Activated naive CD8-positive, alpha-beta T cell treated with anti-CD3 and anti-CD28 coated beads, Interleukin-2, amount 10 ng/mL, durations not matched to agents 7 days and 5 days (primary cell): ENCODE measurements at regions not wholly inside any gene's neighbourhood (a gene's known extent, or its start where the extent isn't known, plus 50 kb on each side); places are given as distances from the start of the nearest gene placed in this dataset.
"Not testable (repeated sequence)": the region's sequence is repeated elsewhere in the genome, so short reads cannot be mapped to it uniquely, and the experiment has no call there.

Experiments
- ATAC-seq: fragments of 150-1000 bp; cut with Tn5 transposase; one replicate; pipeline ENCODE4 v1.10.0; 2021; ENCODE audit warnings: low read depth, moderate library complexity
- POLR2A ChIA-PET: fragments of 350-600 bp; sonication (Branson Sonifier 250); formaldehyde crosslinking; loops from one replicate; lab custom pipeline; 2021; ENCODE audit warnings: antibody characterized with exemption; lab: Charles Lee
- DNase-seq: peaks from one replicate; pipeline ENCODE4 v3.0.0; 2021
- H3K27ac Mint-ChIP-seq: one replicate; pipeline ENCODE4 v1.8.0; 2022; ENCODE audit warnings: mild to moderate bottlenecking, mixed read lengths
- H3K27me3 Mint-ChIP-seq: one replicate; pipeline ENCODE4 v1.8.0; 2022; ENCODE audit warnings: mild to moderate bottlenecking, moderate library complexity, mixed read lengths
- H3K36me3 Mint-ChIP-seq: one replicate; pipeline ENCODE4 v1.8.0; 2021; ENCODE audit warnings: mild to moderate bottlenecking, mixed read lengths
- H3K4me1 Mint-ChIP-seq: one replicate; pipeline ENCODE4 v1.8.0; 2021; ENCODE audit warnings: mixed read lengths
- H3K4me3 Mint-ChIP-seq: one replicate; pipeline ENCODE4 v1.8.0; 2022; ENCODE audit warnings: mild to moderate bottlenecking, moderate library complexity, mixed read lengths
- H3K9me3 Mint-ChIP-seq: one replicate; pipeline ENCODE4 v1.8.0; 2021; ENCODE audit warnings: mixed read lengths

- Mint-ChIP-seq H3K36me3 (no peaks in the 10 kb centered on the region), H3K9me3 (peaks cover 1% of the 10 kb centered on the region), H3K27me3 (peaks cover 10% of the 10 kb centered on the region), H3K27ac (no peak overlapping the region), H3K4me3 (no peak overlapping the region), H3K4me1 (peaks cover 4% of the 10 kb centered on the region)
- no peak for DNase-seq
- no peak for ATAC-seq
- POLR2A ChIA-PET, result no interaction called here
Measured at GRCh38 chr5:142235870-142236672, 88.8 kb downstream of the SPRY4 start.

GRCh38 chr5:142235050-142235797, 89.6 kb downstream of the SPRY4 start:
- H3K9me3 Mint-ChIP-seq, result peaks cover 1% of the 10 kb centered on the region
- POLR2A ChIA-PET, result no interaction called here
- DNase-seq, result no peak
- H3K4me1 Mint-ChIP-seq, result peaks cover 4% of the 10 kb centered on the region
- ATAC-seq, result no peak
- H3K36me3 Mint-ChIP-seq, result no peaks in the 10 kb centered on the region
- no peak overlapping the region for H3K4me3 Mint-ChIP-seq
- peaks cover 10% of the 10 kb centered on the region for H3K27me3 Mint-ChIP-seq
- no peak overlapping the region for H3K27ac Mint-ChIP-seq

- Mint-ChIP-seq H3K9me3 (peaks cover 1% of the 10 kb centered on the region), H3K27ac (no peak overlapping the region), H3K36me3 (no peaks in the 10 kb centered on the region), H3K27me3 (peaks cover 13% of the 10 kb centered on the region), H3K4me3 (no peak overlapping the region), H3K4me1 (peaks cover 4% of the 10 kb centered on the region)
- POLR2A ChIA-PET, result interaction anchor here (0.9 kb wide), 1 partner anchor 10 kb away, joined by 3 read pairs; no protein-coding TSS in a partner anchor
- DNase-seq (no peak), ATAC-seq (no peak)
Measured at GRCh38 chr5:142233083-142234032, 91.5 kb downstream of the SPRY4 start.

GRCh38 chr5:142230949-142231348, 93.9 kb downstream of the SPRY4 start:
- H3K36me3 Mint-ChIP-seq, H3K9me3 Mint-ChIP-seq, H3K4me1 Mint-ChIP-seq, H3K27me3 Mint-ChIP-seq, H3K27ac Mint-ChIP-seq, DNase-seq, H3K4me3 Mint-ChIP-seq, POLR2A ChIA-PET, ATAC-seq: not testable (repeated sequence)

GRCh38 chr5:142225141-142225540, 99.7 kb downstream of the SPRY4 start:
- Mint-ChIP-seq H3K27ac (no peak overlapping the region), H3K4me3 (no peak overlapping the region), H3K9me3 (no peaks in the 10 kb centered on the region), H3K4me1 (peaks cover 27% of the 10 kb centered on the region), H3K36me3 (no peaks in the 10 kb centered on the region), H3K27me3 (peaks cover 5% of the 10 kb centered on the region)
- POLR2A ChIA-PET, result no interaction called here
- DNase-seq (no peak), ATAC-seq (no peak)

GRCh38 chr5:142222866-142223558, 101.8 kb downstream of the SPRY4 start:
- H3K9me3 Mint-ChIP-seq, result no peaks in the 10 kb centered on the region
- H3K4me1 Mint-ChIP-seq, result peaks cover 29% of the 10 kb centered on the region
- H3K27ac Mint-ChIP-seq, result peak overlapping the region; percentile 56
- peaks cover 4% of the 10 kb centered on the region for H3K27me3 Mint-ChIP-seq
- DNase-seq (no peak), ATAC-seq (no peak)
- POLR2A ChIA-PET, result interaction anchor here (0.7 to 1.3 kb wide), 2 partner anchors 10 to 209 kb away, joined by 3 to 4 read pairs; no protein-coding TSS in a partner anchor
- no peaks in the 10 kb centered on the region for H3K36me3 Mint-ChIP-seq
- H3K4me3 Mint-ChIP-seq, result peak overlapping the region; percentile 12

- DNase-seq, result no peak
- peak overlapping the region; percentile 22 for H3K27ac Mint-ChIP-seq
- peaks cover 4% of the 10 kb centered on the region for H3K27me3 Mint-ChIP-seq
- no peaks in the 10 kb centered on the region for H3K36me3 Mint-ChIP-seq
- POLR2A ChIA-PET, result interaction anchor here (1.3 kb wide), 1 partner anchor 210 kb away, joined by 4 read pairs; no protein-coding TSS in a partner anchor
- no peaks in the 10 kb centered on the region for H3K9me3 Mint-ChIP-seq
- H3K4me1 Mint-ChIP-seq, result peaks cover 29% of the 10 kb centered on the region
- no peak for ATAC-seq
- no peak overlapping the region for H3K4me3 Mint-ChIP-seq
Measured at GRCh38 chr5:142222225-142222865, 102.5 kb downstream of the SPRY4 start.

GRCh38 chr5:142221091-142221860, 103.5 kb downstream of the SPRY4 start:
- DNase-seq (no peak), ATAC-seq (no peak)
- Mint-ChIP-seq H3K9me3 (no peaks in the 10 kb centered on the region), H3K4me1 (peaks cover 29% of the 10 kb centered on the region), H3K27me3 (peaks cover 4% of the 10 kb centered on the region), H3K4me3 (no peak overlapping the region), H3K27ac (no peak overlapping the region), H3K36me3 (no peaks in the 10 kb centered on the region)
- POLR2A ChIA-PET, result no interaction called here

GRCh38 chr5:142219146-142219545, 105.7 kb downstream of the SPRY4 start:
- H3K9me3 Mint-ChIP-seq, result no peaks in the 10 kb centered on the region
- no peak overlapping the region for H3K4me3 Mint-ChIP-seq
- H3K4me1 Mint-ChIP-seq, result peaks cover 29% of the 10 kb centered on the region
- DNase-seq (no peak), ATAC-seq (no peak)
- POLR2A ChIA-PET, result no interaction called here
- peaks cover 6% of the 10 kb centered on the region for H3K27me3 Mint-ChIP-seq
- H3K36me3 Mint-ChIP-seq, result no peaks in the 10 kb centered on the region
- H3K27ac Mint-ChIP-seq, result no peak overlapping the region

GRCh38 chr5:142216931-142217330, 107.9 kb downstream of the SPRY4 start:
- Mint-ChIP-seq H3K9me3 (no peaks in the 10 kb centered on the region), H3K27me3 (peaks cover 9% of the 10 kb centered on the region), H3K4me1 (peaks cover 16% of the 10 kb centered on the region), H3K4me3 (no peak overlapping the region), H3K36me3 (no peaks in the 10 kb centered on the region), H3K27ac (no peak overlapping the region)
- DNase-seq (no peak), ATAC-seq (no peak)
- POLR2A ChIA-PET, result no interaction called here

GRCh38 chr5:142215915-142216681, 107.5 kb downstream of the NDFIP1 start:
- POLR2A ChIA-PET, result no interaction called here

More at GRCh38 chr5:142215915-142216681, 107.5 kb downstream of the NDFIP1 start:
- peaks cover 10% of the 10 kb centered on the region for H3K4me1 Mint-ChIP-seq
- no peaks in the 10 kb centered on the region for H3K9me3 Mint-ChIP-seq
- H3K27ac Mint-ChIP-seq, result no peak overlapping the region
- no peaks in the 10 kb centered on the region for H3K36me3 Mint-ChIP-seq
- H3K27me3 Mint-ChIP-seq, result peaks cover 9% of the 10 kb centered on the region
- ATAC-seq, result no peak
- no peak for DNase-seq
- H3K4me3 Mint-ChIP-seq, result no peak overlapping the region
